Thyroid gland (tissue), 4 donors: ENCODE measurements at regions not wholly inside any gene's neighbourhood (a gene's known extent, or its start where the extent isn't known, plus 50 kb on each side); places are given as distances from the start of the nearest gene placed in this dataset.

ENCODE experiments used
- POLR2A ChIP-seq, 2 donors: fragments of 450-650 bp; IDR thresholded peaks; one replicate each; pipeline ENCODE4 v1.6.1; 2017; ENCODE audit warnings: antibody characterized with exemption in 2 of 2, mild to moderate bottlenecking in 2 of 2, moderate library complexity in 1 of 2
- TF ChIP-seq, protein P1 (sequence below), 6 experiments: fragments of 200-600 bp in 3 of 6; fragments of 450-650 bp in 3 of 6; sonication (generic) in 3 of 6; IDR thresholded peaks; one replicate each; pipeline ENCODE4 v1.5.1; 2016 to 2019; ENCODE audit warnings: antibody characterized with exemption in 6 of 6, mild to moderate bottlenecking in 2 of 6, inconsistent platforms in 1 of 6, moderate library complexity in 1 of 6

GRCh38 chr2:150733051-150733618, 245.7 kb upstream of the RND3 start:
- no peak for TF ChIP-seq POLR2A (IDR thresholded peaks at IDR 0.05)
- TF ChIP-seq, protein P1, sequence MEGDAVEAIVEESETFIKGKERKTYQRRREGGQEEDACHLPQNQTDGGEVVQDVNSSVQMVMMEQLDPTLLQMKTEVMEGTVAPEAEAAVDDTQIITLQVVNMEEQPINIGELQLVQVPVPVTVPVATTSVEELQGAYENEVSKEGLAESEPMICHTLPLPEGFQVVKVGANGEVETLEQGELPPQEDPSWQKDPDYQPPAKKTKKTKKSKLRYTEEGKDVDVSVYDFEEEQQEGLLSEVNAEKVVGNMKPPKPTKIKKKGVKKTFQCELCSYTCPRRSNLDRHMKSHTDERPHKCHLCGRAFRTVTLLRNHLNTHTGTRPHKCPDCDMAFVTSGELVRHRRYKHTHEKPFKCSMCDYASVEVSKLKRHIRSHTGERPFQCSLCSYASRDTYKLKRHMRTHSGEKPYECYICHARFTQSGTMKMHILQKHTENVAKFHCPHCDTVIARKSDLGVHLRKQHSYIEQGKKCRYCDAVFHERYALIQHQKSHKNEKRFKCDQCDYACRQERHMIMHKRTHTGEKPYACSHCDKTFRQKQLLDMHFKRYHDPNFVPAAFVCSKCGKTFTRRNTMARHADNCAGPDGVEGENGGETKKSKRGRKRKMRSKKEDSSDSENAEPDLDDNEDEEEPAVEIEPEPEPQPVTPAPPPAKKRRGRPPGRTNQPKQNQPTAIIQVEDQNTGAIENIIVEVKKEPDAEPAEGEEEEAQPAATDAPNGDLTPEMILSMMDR (IDR thresholded peaks at IDR 0.05), result no peak
